ENCODE measurements at regions not wholly inside any gene's neighbourhood (a gene's known extent, or its start where the extent isn't known, plus 50 kb on each side); places are given as distances from the start of the nearest gene placed in this dataset.

DNA sequence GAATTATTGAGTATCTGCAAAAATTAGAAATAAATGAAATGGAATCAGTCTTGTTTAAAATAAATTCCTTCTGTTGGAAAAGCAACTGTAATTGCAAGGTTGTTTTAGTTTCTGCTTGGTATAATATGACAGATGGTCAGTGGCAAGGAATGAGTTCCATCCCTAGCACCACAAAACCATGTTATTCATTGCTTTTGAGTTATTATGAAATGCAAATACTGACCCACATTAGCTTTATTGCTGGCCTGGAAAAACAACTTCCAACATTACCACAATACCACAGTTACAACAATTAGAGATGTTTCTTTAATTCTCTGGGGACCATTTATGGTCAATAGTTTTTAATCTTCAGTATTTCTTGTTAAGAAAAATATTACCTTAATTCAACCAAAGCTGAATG, 194.4 kb downstream of the TMA16 start:
- TF ChIP-seq EHF (CRISPR knock-in tag; IDR thresholded peaks at IDR 0.05) (no peak), HDAC2 (IDR thresholded peaks at IDR 0.05) (no peak), RCOR1 (IDR thresholded peaks at IDR 0.05; ENCODE audit: low read depth, low read length) (no peak), ESRRA (IDR thresholded peaks at IDR 0.05; ENCODE audit: borderline replicate concordance, low read length) (no peak), GATA3 (IDR thresholded peaks at IDR 0.05; ENCODE audit: borderline replicate concordance) (no peak), POLR2AphosphoS2 (conservative IDR thresholded peaks at IDR 0.05; ENCODE audit: low read length) (no peak), NPAS2 (CRISPR knock-in tag; IDR thresholded peaks at IDR 0.05; ENCODE audit: borderline replicate concordance) (no peak), RNF2 (IDR thresholded peaks at IDR 0.05; ENCODE audit: borderline replicate concordance, low read depth) (no peak), CHD2 (IDR thresholded peaks at IDR 0.05; ENCODE audit: low read length, partially characterized antibody) (no peak), FOSL2 (IDR thresholded peaks at IDR 0.05) (no peak), FOSL2 (CRISPR knock-in tag; IDR thresholded peaks at IDR 0.05) (no peak), CBX2 (IDR thresholded peaks at IDR 0.05; ENCODE audit: borderline replicate concordance, low read depth) (no peak), TP53 (CRISPR knock-in tag; IDR thresholded peaks at IDR 0.05) (no peak), BHLHE40 (IDR thresholded peaks at IDR 0.05; ENCODE audit: low read depth, low read length) (no peak), CBX8 (IDR thresholded peaks at IDR 0.05) (no peak), NFE2L2 (conservative IDR thresholded peaks at IDR 0.05; ENCODE audit: low read length) (no peak), CHD4 (IDR thresholded peaks at IDR 0.05; ENCODE audit: borderline replicate concordance) (no peak), RFX5 (IDR thresholded peaks at IDR 0.05) (no peak)
- TF ChIP-seq, protein P1, sequence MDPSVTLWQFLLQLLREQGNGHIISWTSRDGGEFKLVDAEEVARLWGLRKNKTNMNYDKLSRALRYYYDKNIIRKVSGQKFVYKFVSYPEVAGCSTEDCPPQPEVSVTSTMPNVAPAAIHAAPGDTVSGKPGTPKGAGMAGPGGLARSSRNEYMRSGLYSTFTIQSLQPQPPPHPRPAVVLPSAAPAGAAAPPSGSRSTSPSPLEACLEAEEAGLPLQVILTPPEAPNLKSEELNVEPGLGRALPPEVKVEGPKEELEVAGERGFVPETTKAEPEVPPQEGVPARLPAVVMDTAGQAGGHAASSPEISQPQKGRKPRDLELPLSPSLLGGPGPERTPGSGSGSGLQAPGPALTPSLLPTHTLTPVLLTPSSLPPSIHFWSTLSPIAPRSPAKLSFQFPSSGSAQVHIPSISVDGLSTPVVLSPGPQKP (IDR thresholded peaks at IDR 0.05; ENCODE audit: low read depth, low read length): no peak
- TF ChIP-seq, protein P2, sequence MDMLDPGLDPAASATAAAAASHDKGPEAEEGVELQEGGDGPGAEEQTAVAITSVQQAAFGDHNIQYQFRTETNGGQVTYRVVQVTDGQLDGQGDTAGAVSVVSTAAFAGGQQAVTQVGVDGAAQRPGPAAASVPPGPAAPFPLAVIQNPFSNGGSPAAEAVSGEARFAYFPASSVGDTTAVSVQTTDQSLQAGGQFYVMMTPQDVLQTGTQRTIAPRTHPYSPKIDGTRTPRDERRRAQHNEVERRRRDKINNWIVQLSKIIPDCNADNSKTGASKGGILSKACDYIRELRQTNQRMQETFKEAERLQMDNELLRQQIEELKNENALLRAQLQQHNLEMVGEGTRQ (IDR thresholded peaks at IDR 0.05): no peak
- TF ChIP-seq, protein P3, sequence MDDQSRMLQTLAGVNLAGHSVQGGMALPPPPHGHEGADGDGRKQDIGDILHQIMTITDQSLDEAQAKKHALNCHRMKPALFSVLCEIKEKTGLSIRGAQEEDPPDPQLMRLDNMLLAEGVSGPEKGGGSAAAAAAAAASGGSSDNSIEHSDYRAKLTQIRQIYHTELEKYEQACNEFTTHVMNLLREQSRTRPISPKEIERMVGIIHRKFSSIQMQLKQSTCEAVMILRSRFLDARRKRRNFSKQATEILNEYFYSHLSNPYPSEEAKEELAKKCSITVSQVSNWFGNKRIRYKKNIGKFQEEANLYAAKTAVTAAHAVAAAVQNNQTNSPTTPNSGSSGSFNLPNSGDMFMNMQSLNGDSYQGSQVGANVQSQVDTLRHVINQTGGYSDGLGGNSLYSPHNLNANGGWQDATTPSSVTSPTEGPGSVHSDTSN (IDR thresholded peaks at IDR 0.05): no peak
- ATAC-seq (no peak), DNase-seq (ENCODE audit: low read depth in 1 of 2, low spot score in 1 of 2) (no peak), FAIRE-seq (no peak)
- no peaks in the 10 kb centered on the region for H3K9me3 ChIP-seq
- H3K4me3 ChIP-seq: no peak overlapping the region
- no peak overlapping the region for H3K4me2 ChIP-seq
- ChIA-PET CTCF (no interaction called here), POLR2A (no interaction called here)
- peaks cover 9% of the 10 kb centered on the region; the same call in 2 of the 3 replicates for H3K4me1 ChIP-seq
- no peak overlapping the region for H3K27ac ChIP-seq

DNA sequence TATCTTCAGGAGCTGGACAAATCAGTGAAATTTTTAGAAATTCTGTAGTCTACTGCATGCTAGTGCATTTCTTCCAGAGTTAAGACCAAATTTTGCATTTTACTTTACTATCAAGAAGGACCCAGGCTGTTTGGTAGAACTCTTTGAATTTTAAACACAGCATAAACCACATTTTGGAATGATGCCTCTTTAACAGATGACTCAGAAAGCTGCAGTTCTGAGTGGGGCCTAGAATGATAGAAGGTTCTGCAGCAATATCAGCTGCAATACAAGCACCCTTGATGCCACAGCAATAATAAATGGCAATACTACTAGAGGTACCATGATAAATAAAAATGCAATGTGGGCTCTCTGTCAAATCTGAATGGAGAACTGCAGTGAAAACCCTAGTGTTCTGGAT, 198.7 kb downstream of the TMA16 start:
- ChIA-PET CTCF (no interaction called here), POLR2A (no interaction called here)
- ATAC-seq: no peak
- no peak for DNase-seq (ENCODE audit: low read depth in 1 of 2, low spot score in 1 of 2)
- peak overlapping the region; percentile 67; the same call in 2 of the 3 replicates for H3K4me2 ChIP-seq
- no peak for FAIRE-seq
- H3K9me3 ChIP-seq: no peaks in the 10 kb centered on the region; the same call in 2 of the 3 replicates
- H3K4me3 ChIP-seq: no peak overlapping the region
- peak overlapping the region in 1 of 2 experiments; percentile 31; a peak in 2 of 6 replicates for H3K27ac ChIP-seq
- peaks cover 13% of the 10 kb centered on the region; the same call in 2 of the 3 replicates for H3K4me1 ChIP-seq
- no peak for TF ChIP-seq POLR2A (IDR thresholded peaks at IDR 0.05; ENCODE audit: low read length)
- TF ChIP-seq ZSCAN20 (CRISPR knock-in tag; IDR thresholded peaks at IDR 0.05): no peak
- no peak for TF ChIP-seq BHLHE40 (IDR thresholded peaks at IDR 0.05; ENCODE audit: low read depth, low read length)
- no peak for TF ChIP-seq NPAS2 (CRISPR knock-in tag; IDR thresholded peaks at IDR 0.05; ENCODE audit: borderline replicate concordance)
- no peak for TF ChIP-seq EHMT2 (IDR thresholded peaks at IDR 0.05; ENCODE audit: low read depth)
- no peak for TF ChIP-seq CEBPB (IDR thresholded peaks at IDR 0.05)
- no peak for TF ChIP-seq POLR2AphosphoS2 (conservative IDR thresholded peaks at IDR 0.05; ENCODE audit: low read length)
- TF ChIP-seq, protein P4, sequence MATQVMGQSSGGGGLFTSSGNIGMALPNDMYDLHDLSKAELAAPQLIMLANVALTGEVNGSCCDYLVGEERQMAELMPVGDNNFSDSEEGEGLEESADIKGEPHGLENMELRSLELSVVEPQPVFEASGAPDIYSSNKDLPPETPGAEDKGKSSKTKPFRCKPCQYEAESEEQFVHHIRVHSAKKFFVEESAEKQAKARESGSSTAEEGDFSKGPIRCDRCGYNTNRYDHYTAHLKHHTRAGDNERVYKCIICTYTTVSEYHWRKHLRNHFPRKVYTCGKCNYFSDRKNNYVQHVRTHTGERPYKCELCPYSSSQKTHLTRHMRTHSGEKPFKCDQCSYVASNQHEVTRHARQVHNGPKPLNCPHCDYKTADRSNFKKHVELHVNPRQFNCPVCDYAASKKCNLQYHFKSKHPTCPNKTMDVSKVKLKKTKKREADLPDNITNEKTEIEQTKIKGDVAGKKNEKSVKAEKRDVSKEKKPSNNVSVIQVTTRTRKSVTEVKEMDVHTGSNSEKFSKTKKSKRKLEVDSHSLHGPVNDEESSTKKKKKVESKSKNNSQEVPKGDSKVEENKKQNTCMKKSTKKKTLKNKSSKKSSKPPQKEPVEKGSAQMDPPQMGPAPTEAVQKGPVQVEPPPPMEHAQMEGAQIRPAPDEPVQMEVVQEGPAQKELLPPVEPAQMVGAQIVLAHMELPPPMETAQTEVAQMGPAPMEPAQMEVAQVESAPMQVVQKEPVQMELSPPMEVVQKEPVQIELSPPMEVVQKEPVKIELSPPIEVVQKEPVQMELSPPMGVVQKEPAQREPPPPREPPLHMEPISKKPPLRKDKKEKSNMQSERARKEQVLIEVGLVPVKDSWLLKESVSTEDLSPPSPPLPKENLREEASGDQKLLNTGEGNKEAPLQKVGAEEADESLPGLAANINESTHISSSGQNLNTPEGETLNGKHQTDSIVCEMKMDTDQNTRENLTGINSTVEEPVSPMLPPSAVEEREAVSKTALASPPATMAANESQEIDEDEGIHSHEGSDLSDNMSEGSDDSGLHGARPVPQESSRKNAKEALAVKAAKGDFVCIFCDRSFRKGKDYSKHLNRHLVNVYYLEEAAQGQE (IDR thresholded peaks at IDR 0.05): no peak
- no peak for TF ChIP-seq PHF8 (IDR thresholded peaks at IDR 0.05; ENCODE audit: borderline replicate concordance, low read depth)
- TF ChIP-seq MYC (IDR thresholded peaks at IDR 0.05; ENCODE audit: borderline replicate concordance, low read length): no peak
- TF ChIP-seq TP53 (CRISPR knock-in tag; IDR thresholded peaks at IDR 0.05): no peak
- TF ChIP-seq ZNF302 (CRISPR knock-in tag; IDR thresholded peaks at IDR 0.05): no peak
- no peak for TF ChIP-seq RFX5 (IDR thresholded peaks at IDR 0.05)
- TF ChIP-seq, protein P3 (IDR thresholded peaks at IDR 0.05): no peak
- TF ChIP-seq CHD2 (IDR thresholded peaks at IDR 0.05; ENCODE audit: low read length, partially characterized antibody): no peak
- no peak for TF ChIP-seq MAFK (IDR thresholded peaks at IDR 0.05; ENCODE audit: partially characterized antibody)
- TF ChIP-seq SREBF2 (IDR thresholded peaks at IDR 0.05): no peak
- no peak for TF ChIP-seq FOXS1 (CRISPR knock-in tag; IDR thresholded peaks at IDR 0.05)
- TF ChIP-seq RAD21 (conservative IDR thresholded peaks at IDR 0.05 in 1 of 2, IDR thresholded peaks at IDR 0.05 in 1 of 2): no peak

Measured in A549 (cell line).